GM19238 (cell line): ENCODE measurements at regions not wholly inside any gene's neighbourhood (a gene's known extent, or its start where the extent isn't known, plus 50 kb on each side); places are given as distances from the start of the nearest gene placed in this dataset.
A peak's percentile ranks its signal among the peaks of the same experiment; 100 is the strongest.

ENCODE experiments used
- DNase-seq: peaks from one replicate; pipeline ENCODE4 v3.0.0; 2011; ENCODE audit warnings: low spot score; ENCODE audit not compliant: insufficient read length

GRCh38 chr18:21996351-21996826 is 173.0 kb upstream of the GATA6 start:
- DNase-seq, result no peak

GRCh38 chr18:21997207-21998143 is 171.9 kb upstream of the GATA6 start:
- DNase-seq, result peak; percentile 16

- DNase-seq, result no peak
Observed at GRCh38 chr18:21998486-21998885, 170.9 kb upstream of the GATA6 start.

- DNase-seq, result no peak
Observed at GRCh38 chr18:22001912-22002487, 167.4 kb upstream of the GATA6 start.

DNA sequence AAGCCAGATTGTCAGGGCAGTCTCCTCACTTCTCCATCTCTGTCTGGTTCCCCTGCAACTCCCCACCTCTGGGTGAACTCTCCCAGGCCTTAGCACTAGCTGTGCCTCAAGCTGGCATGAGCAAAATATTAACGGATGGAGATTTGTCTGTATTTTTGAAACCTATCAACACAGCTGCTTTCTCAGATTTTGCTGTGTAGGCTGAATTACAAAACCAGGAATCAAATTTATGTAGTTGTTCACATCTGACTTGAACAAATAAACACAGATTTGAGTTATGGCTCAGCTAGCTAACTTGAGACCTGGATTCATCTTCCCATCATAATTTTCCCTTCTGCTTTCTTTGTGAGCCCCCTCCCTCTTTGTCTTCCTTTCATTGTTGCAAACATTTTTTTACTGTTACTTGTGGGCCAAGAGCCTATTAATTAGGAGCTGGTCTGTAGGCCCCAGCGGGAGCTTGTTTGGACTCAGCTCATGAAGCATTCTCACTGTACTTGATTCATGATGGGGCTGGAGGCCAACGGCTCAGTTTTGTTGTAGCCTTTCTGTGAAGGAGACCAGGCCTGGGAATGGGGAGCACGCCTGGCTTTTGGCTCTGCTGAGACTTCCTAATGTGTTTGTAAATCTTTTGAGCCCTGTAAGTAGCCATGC is 164.1 kb upstream of the GATA6 start:
- DNase-seq, result no peak

GRCh38 chr18:22006458-22006857 is 162.9 kb upstream of the GATA6 start:
- DNase-seq, result no peak

- DNase-seq, result no peak
Observed at GRCh38 chr18:22009242-22009641, 160.1 kb upstream of the GATA6 start.

- no peak for DNase-seq
Observed at GRCh38 chr18:22013993-22014392, 155.4 kb upstream of the GATA6 start.

DNA sequence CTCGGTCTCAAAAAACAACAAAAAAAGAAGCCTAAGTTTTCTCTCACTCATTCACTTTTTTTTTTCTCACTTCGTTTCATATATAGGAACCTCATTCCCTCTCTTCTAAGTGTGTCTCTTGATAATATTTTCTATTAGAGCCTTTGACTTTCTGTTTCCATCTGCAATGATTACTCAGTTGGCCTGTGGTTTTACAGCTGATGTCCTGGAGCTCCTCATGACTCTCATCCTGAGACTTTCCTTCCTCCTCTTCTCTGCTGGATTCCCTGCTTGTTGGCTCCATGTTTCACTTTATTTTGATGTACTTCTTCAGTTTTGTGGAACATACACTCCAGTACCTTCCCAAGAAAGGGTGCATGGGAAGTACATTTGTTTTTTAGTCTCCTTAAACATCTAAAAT is 154.2 kb upstream of the GATA6 start:
- DNase-seq, result no peak

DNA sequence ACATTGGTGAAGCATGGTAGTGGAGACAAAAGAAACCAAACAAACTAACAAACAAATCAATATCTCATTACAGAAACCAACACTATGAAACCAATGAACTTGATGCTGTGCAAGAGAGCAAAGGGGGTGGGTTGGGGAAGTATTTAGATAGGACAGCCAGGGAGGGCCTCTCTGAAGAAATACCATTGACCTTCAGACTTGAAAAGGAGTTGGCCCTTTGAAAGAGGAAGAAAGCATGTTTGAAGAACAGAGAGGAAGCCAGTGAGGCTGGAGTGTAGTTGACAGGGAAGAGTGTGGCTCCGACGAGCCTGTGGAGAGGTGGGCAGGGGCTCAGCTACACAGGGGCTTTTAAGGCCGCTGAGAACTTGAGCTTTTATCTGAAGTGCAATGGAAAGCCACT is 151.0 kb upstream of the GATA6 start:
- DNase-seq, result no peak

DNA sequence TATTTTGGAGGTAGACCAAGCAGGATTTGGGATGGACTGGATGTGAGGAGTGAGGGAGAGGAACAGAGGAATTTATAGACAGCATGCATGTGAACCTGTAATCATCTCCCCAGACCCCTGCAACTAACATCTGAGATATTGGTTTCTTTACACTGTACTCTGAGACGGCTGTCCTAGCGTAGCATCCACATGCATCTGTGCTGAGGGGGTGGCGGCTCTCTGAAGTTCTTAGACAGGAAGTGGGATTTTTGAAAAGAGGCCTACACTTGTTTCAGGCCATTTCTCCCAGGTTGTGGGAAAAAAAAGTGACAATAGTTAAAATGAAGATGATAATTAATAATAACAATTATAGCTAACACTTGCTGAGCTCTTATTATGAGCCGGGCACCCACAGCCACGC is 150.2 kb upstream of the GATA6 start:
- DNase-seq, result no peak

DNA sequence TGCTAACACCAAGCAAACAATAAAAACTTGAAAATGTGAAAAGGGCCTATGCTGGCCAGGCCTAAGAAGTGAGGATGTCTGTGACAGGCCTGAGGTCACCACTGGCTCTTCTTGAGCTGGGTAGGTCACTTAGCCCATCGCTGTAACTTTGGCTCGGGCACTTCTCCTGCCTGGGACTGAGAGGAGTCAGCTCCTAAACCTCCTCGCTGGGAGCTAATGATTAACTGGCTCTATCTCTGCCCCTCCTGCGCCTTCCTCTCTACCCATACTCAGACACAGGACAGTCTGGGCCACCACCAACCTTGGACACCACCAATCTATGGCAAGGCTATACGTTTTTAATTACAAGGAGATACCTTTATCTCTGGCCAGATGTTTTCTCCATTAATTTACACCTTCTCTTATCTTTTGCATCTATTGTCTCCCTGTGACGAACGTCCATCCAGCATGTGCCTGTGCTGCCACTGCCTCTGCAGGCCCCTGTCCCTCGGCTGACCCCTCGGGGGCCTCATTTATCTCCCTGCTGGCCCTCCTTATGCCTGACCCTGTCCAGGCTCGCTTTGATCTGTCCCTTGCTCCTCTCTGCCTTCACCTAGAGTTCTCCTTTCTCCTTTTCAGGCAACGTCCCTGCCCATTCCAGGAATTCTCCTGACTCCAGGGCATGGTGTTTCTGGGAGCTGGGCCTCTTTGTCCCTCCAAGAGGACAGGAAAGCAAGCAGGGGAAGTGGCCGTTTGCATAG is 149.1 kb upstream of the GATA6 start:
- no peak for DNase-seq

GRCh38 chr18:22020867-22021370 is 148.5 kb upstream of the GATA6 start:
- DNase-seq, result no peak

DNA sequence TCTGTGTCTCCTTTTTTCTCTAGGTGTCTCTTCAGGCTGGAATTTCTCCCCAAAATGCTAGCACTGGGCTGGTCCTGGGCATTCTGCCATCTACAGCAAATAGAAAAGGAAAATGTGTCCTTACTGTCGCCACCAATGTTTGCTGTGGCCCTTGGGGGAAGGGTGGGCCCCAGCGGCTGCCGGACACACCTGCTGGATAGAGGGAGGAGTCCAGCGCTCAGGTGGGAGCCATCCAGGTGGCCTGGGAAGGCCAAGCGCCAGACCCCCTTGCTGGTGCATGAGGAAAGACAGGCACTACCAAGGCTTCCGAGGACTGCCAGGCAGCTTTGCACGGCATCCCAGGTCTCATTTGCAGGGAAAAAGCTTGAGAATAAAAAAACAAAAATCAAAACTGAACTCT is 147.7 kb upstream of the GATA6 start:
- no peak for DNase-seq

- DNase-seq, result no peak
Observed at GRCh38 chr18:22024924-22025323, 144.5 kb upstream of the GATA6 start.

DNA sequence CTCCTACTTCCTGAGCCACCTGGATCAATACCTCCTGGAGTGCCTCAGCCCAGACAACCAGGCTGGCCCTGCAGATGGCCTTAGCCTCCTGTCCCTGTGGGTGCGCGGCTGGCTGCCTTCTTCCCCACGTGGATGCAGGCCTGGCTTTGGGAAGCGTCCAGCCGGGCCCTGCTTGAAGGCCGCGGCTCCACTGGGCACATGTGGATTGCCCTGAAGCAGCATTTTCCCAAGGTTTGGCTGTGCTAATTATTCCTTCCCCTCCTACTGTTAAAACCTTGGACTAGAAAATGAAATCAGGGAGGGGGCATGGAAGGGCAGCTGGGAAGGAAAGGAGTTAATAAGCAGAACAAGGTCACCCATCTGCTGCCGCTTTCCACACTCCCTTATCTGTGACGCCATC is 143.0 kb upstream of the GATA6 start:
- DNase-seq, result no peak

- DNase-seq, result no peak
Observed at GRCh38 chr18:22026889-22027288, 142.5 kb upstream of the GATA6 start.

DNA sequence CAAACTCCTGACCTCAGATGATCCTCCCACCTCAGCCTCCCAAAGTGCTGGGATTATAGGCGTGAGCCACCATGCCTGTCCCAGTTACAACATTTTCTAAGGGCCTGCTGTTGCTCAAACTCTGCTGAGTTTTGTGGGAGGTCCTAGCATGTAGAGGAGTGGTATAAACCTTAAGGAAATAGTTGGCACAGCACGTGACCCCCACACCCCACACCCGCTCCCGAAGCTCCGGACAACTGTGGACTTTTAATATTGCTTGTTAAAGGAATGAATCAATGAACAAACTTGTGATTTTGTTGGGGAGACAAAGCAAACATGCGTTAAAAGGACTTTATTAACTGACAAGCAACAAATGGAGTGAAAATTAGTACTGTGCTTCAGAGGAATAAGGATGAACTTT is 137.8 kb upstream of the GATA6 start:
- no peak for DNase-seq

GRCh38 chr18:22032392-22032961 is 136.9 kb upstream of the GATA6 start:
- DNase-seq, result no peak

GRCh38 chr18:22033085-22033484 is 136.3 kb upstream of the GATA6 start:
- no peak for DNase-seq

- no peak for DNase-seq
Observed at GRCh38 chr18:22034276-22034675, 135.1 kb upstream of the GATA6 start.
